ENCODE measurements at regions not wholly inside any gene's neighbourhood (a gene's known extent, or its start where the extent isn't known, plus 50 kb on each side); places are given as distances from the start of the nearest gene placed in this dataset.

DNA sequence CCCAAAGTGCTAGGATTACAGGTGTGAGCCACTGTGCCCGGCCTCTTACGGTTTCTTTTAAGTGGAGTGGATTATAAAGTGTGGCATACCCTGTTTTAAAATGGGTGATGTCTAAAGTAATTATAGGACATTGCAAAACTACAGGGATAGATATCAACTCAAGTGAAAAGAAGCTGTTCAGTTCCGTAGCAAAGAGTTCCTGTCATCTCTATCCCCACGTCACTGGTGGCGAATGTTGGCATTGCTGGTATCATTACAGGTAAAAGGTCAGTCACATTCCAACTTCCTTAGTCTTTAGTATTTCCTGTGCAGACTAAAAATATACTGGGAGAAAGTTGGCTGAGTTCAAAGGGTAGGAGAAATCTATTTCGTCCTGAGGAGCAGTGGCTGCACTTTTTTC is 95.6 kb upstream of the SLC38A2 start:
- no peak for ATAC-seq
- ChIA-PET POLR2A (ENCODE audit: unreplicated experiment) (no interaction called here), CTCF (no interaction called here)
- Histone ChIP-seq H3K9me2 (replicated peaks; ENCODE audit: low read length) (no peaks in the 10 kb centered on the region), H3K79me2 (ENCODE audit: low read length) (no peaks in the 10 kb centered on the region), H3K9me3 (ENCODE audit: low read length) (0 out of 2 replicates have a peak, but pooled peaks cover 5% of the 10 kb centered on the region), H4K20me1 (ENCODE audit: low read length) (no peaks in the 10 kb centered on the region), H3K27ac (ENCODE audit: low read length) (no peak overlapping the region), H3K36me3 (ENCODE audit: low read depth, low read length) (0 out of 2 replicates have a peak, but pooled peaks cover 2% of the 10 kb centered on the region), H3K27me3 (ENCODE audit: low read length) (no peaks in the 10 kb centered on the region), H2AFZ (ENCODE audit: low read length) (no peak overlapping the region), H3K4me1 (ENCODE audit: insufficient read depth, low read length) (peaks cover 42% of the 10 kb centered on the region), H3F3A (ENCODE audit: low read length, unreplicated experiment) (peaks cover 3% of the 10 kb centered on the region), H3K9ac (ENCODE audit: low read length) (no peak overlapping the region), H3K4me2 (ENCODE audit: low read length) (no peak overlapping the region), H3K4me3 (ENCODE audit: low read length) (no peak overlapping the region)
- peak; percentile 58 for DNase-seq
- no TSS peak for BruUV-seq (replicated peaks)
- TF ChIP-seq, protein P1, sequence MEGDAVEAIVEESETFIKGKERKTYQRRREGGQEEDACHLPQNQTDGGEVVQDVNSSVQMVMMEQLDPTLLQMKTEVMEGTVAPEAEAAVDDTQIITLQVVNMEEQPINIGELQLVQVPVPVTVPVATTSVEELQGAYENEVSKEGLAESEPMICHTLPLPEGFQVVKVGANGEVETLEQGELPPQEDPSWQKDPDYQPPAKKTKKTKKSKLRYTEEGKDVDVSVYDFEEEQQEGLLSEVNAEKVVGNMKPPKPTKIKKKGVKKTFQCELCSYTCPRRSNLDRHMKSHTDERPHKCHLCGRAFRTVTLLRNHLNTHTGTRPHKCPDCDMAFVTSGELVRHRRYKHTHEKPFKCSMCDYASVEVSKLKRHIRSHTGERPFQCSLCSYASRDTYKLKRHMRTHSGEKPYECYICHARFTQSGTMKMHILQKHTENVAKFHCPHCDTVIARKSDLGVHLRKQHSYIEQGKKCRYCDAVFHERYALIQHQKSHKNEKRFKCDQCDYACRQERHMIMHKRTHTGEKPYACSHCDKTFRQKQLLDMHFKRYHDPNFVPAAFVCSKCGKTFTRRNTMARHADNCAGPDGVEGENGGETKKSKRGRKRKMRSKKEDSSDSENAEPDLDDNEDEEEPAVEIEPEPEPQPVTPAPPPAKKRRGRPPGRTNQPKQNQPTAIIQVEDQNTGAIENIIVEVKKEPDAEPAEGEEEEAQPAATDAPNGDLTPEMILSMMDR (conservative IDR thresholded peaks at IDR 0.05; ENCODE audit: low read depth, low read length) = no peak
- TF ChIP-seq EZH2 (IDR thresholded peaks at IDR 0.05; ENCODE audit: low read length, unreplicated experiment) (no peak), EZH2phosphoT487 (IDR thresholded peaks at IDR 0.05; ENCODE audit: borderline replicate concordance, low read length) (no peak)
- intact Hi-C loops (cut with micrococcal nuclease) = no loop called here

DNA sequence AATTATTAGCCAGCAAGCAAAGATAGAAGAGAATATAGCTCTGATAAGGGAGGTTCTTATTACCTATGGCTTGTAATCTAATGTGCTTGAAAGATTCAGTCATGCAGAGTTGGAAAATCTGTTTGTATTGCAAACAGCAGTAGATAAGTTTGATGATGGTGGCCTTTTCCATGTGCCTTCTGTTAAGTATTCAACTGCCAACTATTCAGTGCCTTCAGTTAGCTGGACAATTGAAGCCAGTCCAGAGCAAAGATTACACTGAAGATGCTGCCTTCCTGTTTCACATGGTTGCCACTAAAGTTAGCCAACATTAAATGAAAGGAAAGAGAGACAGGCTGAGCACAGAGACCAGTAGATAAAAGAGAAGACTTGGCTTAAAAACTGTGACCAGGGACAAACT is 92.7 kb upstream of the SLC38A2 start:
- no peaks in the 10 kb centered on the region for H3K9me2 ChIP-seq (replicated peaks; ENCODE audit: low read length)
- no peaks in the 10 kb centered on the region for H4K20me1 ChIP-seq (ENCODE audit: low read length)
- no peak for ATAC-seq
- 0 out of 2 replicates have a peak, but pooled peaks cover 5% of the 10 kb centered on the region for H3K9me3 ChIP-seq (ENCODE audit: low read length)
- H3K9ac ChIP-seq (ENCODE audit: low read length) = no peak overlapping the region
- CTCF ChIA-PET = no interaction called here
- no peak overlapping the region for H3K4me2 ChIP-seq (ENCODE audit: low read length)
- no peak for DNase-seq
- POLR2A ChIA-PET (ENCODE audit: unreplicated experiment) = no interaction called here
- H3K79me2 ChIP-seq (ENCODE audit: low read length) = no peaks in the 10 kb centered on the region
- H3K36me3 ChIP-seq (ENCODE audit: low read depth, low read length) = 0 out of 2 replicates have a peak, but pooled peaks cover 2% of the 10 kb centered on the region
- H3F3A ChIP-seq (ENCODE audit: low read length, unreplicated experiment) = no peaks in the 10 kb centered on the region
- no peak overlapping the region for H3K27ac ChIP-seq (ENCODE audit: low read length)
- H3K27me3 ChIP-seq (ENCODE audit: low read length) = no peaks in the 10 kb centered on the region
- no TSS peak for BruUV-seq (replicated peaks)
- intact Hi-C loops (cut with micrococcal nuclease) = no loop called here
- no peak overlapping the region for H2AFZ ChIP-seq (ENCODE audit: low read length)
- H3K4me3 ChIP-seq (ENCODE audit: low read length) = no peak overlapping the region
- TF ChIP-seq EZH2phosphoT487 (IDR thresholded peaks at IDR 0.05; ENCODE audit: borderline replicate concordance, low read length) (no peak), EZH2 (IDR thresholded peaks at IDR 0.05; ENCODE audit: low read length, unreplicated experiment) (no peak)
- TF ChIP-seq, protein P1 (conservative IDR thresholded peaks at IDR 0.05; ENCODE audit: low read depth, low read length) = no peak
- H3K4me1 ChIP-seq (ENCODE audit: insufficient read depth, low read length) = 0 out of 2 replicates have a peak, but pooled peaks cover 14% of the 10 kb centered on the region

DNA sequence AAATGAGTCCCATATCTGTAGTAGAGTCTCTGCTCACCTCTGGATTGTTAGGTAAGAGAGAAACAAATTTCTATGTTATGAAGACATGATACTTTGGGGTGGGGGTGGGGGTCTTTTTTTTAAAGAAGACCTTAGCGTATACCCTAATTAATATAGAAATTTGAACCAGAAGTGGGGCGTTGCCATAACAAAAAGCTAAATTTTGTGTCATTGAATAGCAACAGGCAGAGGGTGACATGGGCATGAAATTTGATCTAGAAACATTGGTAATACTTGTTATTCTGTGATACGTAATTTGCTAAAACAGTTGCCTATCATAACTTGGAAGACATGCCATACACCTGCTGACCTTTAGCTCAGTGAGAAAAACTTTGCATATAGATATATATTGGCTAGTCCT is 92.3 kb upstream of the SLC38A2 start:
- TF ChIP-seq EZH2phosphoT487 (IDR thresholded peaks at IDR 0.05; ENCODE audit: borderline replicate concordance, low read length) = no peak
- TF ChIP-seq EZH2 (IDR thresholded peaks at IDR 0.05; ENCODE audit: low read length, unreplicated experiment) = no peak
- TF ChIP-seq, protein P1 (conservative IDR thresholded peaks at IDR 0.05; ENCODE audit: low read depth, low read length) = no peak
- Histone ChIP-seq H3K36me3 (ENCODE audit: low read depth, low read length) (0 out of 2 replicates have a peak, but pooled peaks cover 2% of the 10 kb centered on the region), H3K4me1 (ENCODE audit: insufficient read depth, low read length) (0 out of 2 replicates have a peak, but pooled peaks cover 11% of the 10 kb centered on the region), H3K9ac (ENCODE audit: low read length) (no peak overlapping the region), H3K4me2 (ENCODE audit: low read length) (no peak overlapping the region), H3K4me3 (ENCODE audit: low read length) (no peak overlapping the region), H3F3A (ENCODE audit: low read length, unreplicated experiment) (no peaks in the 10 kb centered on the region), H3K9me3 (ENCODE audit: low read length) (0 out of 2 replicates have a peak, but pooled peaks cover 5% of the 10 kb centered on the region), H2AFZ (ENCODE audit: low read length) (no peak overlapping the region), H3K27ac (ENCODE audit: low read length) (no peak overlapping the region), H3K79me2 (ENCODE audit: low read length) (no peaks in the 10 kb centered on the region), H4K20me1 (ENCODE audit: low read length) (no peaks in the 10 kb centered on the region), H3K27me3 (ENCODE audit: low read length) (no peaks in the 10 kb centered on the region), H3K9me2 (replicated peaks; ENCODE audit: low read length) (no peaks in the 10 kb centered on the region)
- BruUV-seq (replicated peaks) = no TSS peak
- no peak for DNase-seq
- POLR2A ChIA-PET (ENCODE audit: unreplicated experiment) = no interaction called here
- intact Hi-C loops (cut with micrococcal nuclease) = no loop called here
- ATAC-seq = no peak
- CTCF ChIA-PET = no interaction called here

Data from PC-3 (cell line).